Mesendoderm (in vitro differentiated cells): ENCODE measurements at regions not wholly inside any gene's neighbourhood (a gene's known extent, or its start where the extent isn't known, plus 50 kb on each side); places are given as distances from the start of the nearest gene placed in this dataset.
"Not testable (repeated sequence)": the region's sequence is repeated elsewhere in the genome, so short reads cannot be mapped to it uniquely, and the experiment has no call there.

Source experiments
- DNase-seq: peaks from one replicate; pipeline ENCODE4 v3.0.0; 2013
- H2AK5ac ChIP-seq: 2 replicates; pipeline ENCODE4 v1.6.1; 2013; ENCODE audit warnings: low read length, inconsistent platforms
- H2BK120ac ChIP-seq: 2 replicates; pipeline ENCODE4 v1.6.1; 2013; ENCODE audit warnings: low read depth, mild to moderate bottlenecking, low read length, moderate library complexity, mixed read lengths
- H2BK15ac ChIP-seq: replicated peaks from 2 replicates; pipeline ENCODE4 v1.6.1; 2013; ENCODE audit warnings: low read depth, mild to moderate bottlenecking, moderate library complexity
- H2BK5ac ChIP-seq: 2 replicates; pipeline ENCODE4 v1.6.1; 2013; ENCODE audit warnings: low read length, inconsistent platforms
- H3K18ac ChIP-seq: 2 replicates; pipeline ENCODE4 v1.6.1; 2013; ENCODE audit warnings: mild to moderate bottlenecking, low read length, mixed read lengths
- H3K23ac ChIP-seq: one replicate; pipeline ENCODE4 v1.6.1; 2013; ENCODE audit warnings: low read length
- H3K27ac ChIP-seq: 2 replicates; pipeline ENCODE4 v1.5.1; 2013; ENCODE audit warnings: low read depth, mild to moderate bottlenecking, inconsistent platforms, low read length, moderate library complexity
- H3K27me3 ChIP-seq: 2 replicates; pipeline ENCODE4 v1.6.1; 2013; ENCODE audit warnings: low read length, control low read depth, mild to moderate bottlenecking, inconsistent platforms; ENCODE audit not compliant: insufficient read depth, poor library complexity
- H3K36me3 ChIP-seq: 2 replicates; pipeline ENCODE4 v1.6.1; 2013; ENCODE audit warnings: low read length, inconsistent platforms; ENCODE audit not compliant: control insufficient read depth, insufficient read depth
- H3K4ac ChIP-seq: one replicate; pipeline ENCODE4 v1.6.1; 2013; ENCODE audit warnings: low read depth, mild to moderate bottlenecking, low read length, moderate library complexity
- H3K4me1 ChIP-seq: 2 replicates; pipeline ENCODE4 v1.6.1; 2013; ENCODE audit warnings: low read depth, low read length, inconsistent platforms; ENCODE audit not compliant: control insufficient read depth
- H3K4me2 ChIP-seq: 2 replicates; pipeline ENCODE4 v1.6.1; 2013; ENCODE audit warnings: low read length
- H3K4me3 ChIP-seq: 2 replicates; pipeline ENCODE4 v1.5.1; 2013; ENCODE audit warnings: mild to moderate bottlenecking, low read length
- H3K56ac ChIP-seq: one replicate; pipeline ENCODE4 v1.6.1; 2013; ENCODE audit warnings: low read length
- H3K79me1 ChIP-seq: 2 replicates; pipeline ENCODE4 v1.6.1; 2013; ENCODE audit warnings: low read length, inconsistent platforms
- H3K79me2 ChIP-seq: 2 replicates; pipeline ENCODE4 v1.6.1; 2013; ENCODE audit warnings: mild to moderate bottlenecking, low read length; ENCODE audit not compliant: control insufficient read depth, insufficient read depth
- H3K9ac ChIP-seq: 2 replicates; pipeline ENCODE4 v1.6.1; 2013; ENCODE audit warnings: low read length, inconsistent platforms
- H4K5ac ChIP-seq: one replicate; pipeline ENCODE4 v1.6.1; 2013; ENCODE audit warnings: low read length
- H4K8ac ChIP-seq: one replicate; pipeline ENCODE4 v1.6.1; 2013; ENCODE audit warnings: low read depth, mild to moderate bottlenecking, control low read depth, low read length, moderate library complexity
- WGBS: extraction: QIAGEN DNeasy Blood & Tissue Kit; methylation state at CpG from one replicate; pipeline ENCODE4 v1.1.7; 2013; ENCODE audit warnings: low lambda C conversion rate, missing lambda C conversion rate; ENCODE audit not compliant: insufficient coverage; ENCODE audit errors: extremely low coverage; 5-methylcytosine and 5-hydroxymethylcytosine counted together

- Histone ChIP-seq H2AK5ac (no peak overlapping the region), H4K5ac (no peak overlapping the region), H2BK120ac (no peak overlapping the region), H2BK15ac (no peak overlapping the region), H2BK5ac (no peak overlapping the region), H3K27ac (no peak overlapping the region), H3K9ac (no peak overlapping the region), H3K36me3 (no peaks in the 10 kb centered on the region), H3K4me1 (peaks cover 2% of the 10 kb centered on the region), H3K79me2 (no peaks in the 10 kb centered on the region), H3K18ac (no peak overlapping the region), H3K4ac (no peak overlapping the region), H3K23ac (no peak overlapping the region), H3K4me2 (no peak overlapping the region), H3K4me3 (no peak overlapping the region), H3K79me1 (no peaks in the 10 kb centered on the region), H4K8ac (no peak overlapping the region), H3K56ac (no peak overlapping the region), H3K27me3 (no peaks in the 10 kb centered on the region)
- no CpG with 5 or more reads among the region's 4 CpGs for WGBS
- no peak for DNase-seq
Observed at GRCh38 chr4:148542922-148543623, 100.9 kb upstream of the NR3C2 start.

GRCh38 chr4:148540622-148541326 is 98.6 kb upstream of the NR3C2 start:
- H2AK5ac ChIP-seq = no peak overlapping the region
- no peak overlapping the region for H2BK5ac ChIP-seq
- H2BK15ac ChIP-seq = no peak overlapping the region
- H2BK120ac ChIP-seq = no peak overlapping the region
- no peak for DNase-seq
- peaks cover 2% of the 10 kb centered on the region for H3K4me1 ChIP-seq
- H4K5ac ChIP-seq = no peak overlapping the region
- no peaks in the 10 kb centered on the region for H3K36me3 ChIP-seq
- H3K27ac ChIP-seq = no peak overlapping the region
- no peak overlapping the region for H4K8ac ChIP-seq
- no peak overlapping the region for H3K23ac ChIP-seq
- H3K18ac ChIP-seq = no peak overlapping the region
- no peak overlapping the region for H3K4me2 ChIP-seq
- WGBS = no CpG with 5 or more reads among the region's 4 CpGs
- H3K79me1 ChIP-seq = no peaks in the 10 kb centered on the region
- H3K79me2 ChIP-seq = no peaks in the 10 kb centered on the region
- H3K9ac ChIP-seq = no peak overlapping the region
- no peak overlapping the region for H3K4me3 ChIP-seq
- H3K4ac ChIP-seq = no peak overlapping the region
- no peaks in the 10 kb centered on the region for H3K27me3 ChIP-seq
- no peak overlapping the region for H3K56ac ChIP-seq

- H3K23ac ChIP-seq = no peak overlapping the region
- no peak overlapping the region for H3K9ac ChIP-seq
- H3K27me3 ChIP-seq = no peaks in the 10 kb centered on the region
- DNase-seq = peak; percentile 69
- H3K36me3 ChIP-seq = no peaks in the 10 kb centered on the region
- no peak overlapping the region for H3K18ac ChIP-seq
- H3K4me3 ChIP-seq = no peak overlapping the region
- no peak overlapping the region for H4K8ac ChIP-seq
- no peak overlapping the region for H2BK5ac ChIP-seq
- no peaks in the 10 kb centered on the region for H3K79me1 ChIP-seq
- H2BK15ac ChIP-seq = no peak overlapping the region
- H2BK120ac ChIP-seq = no peak overlapping the region
- no peaks in the 10 kb centered on the region for H3K79me2 ChIP-seq
- H2AK5ac ChIP-seq = no peak overlapping the region
- H3K4ac ChIP-seq = no peak overlapping the region
- no CpG with 5 or more reads among the region's 3 CpGs for WGBS
- H3K4me1 ChIP-seq = peaks cover 2% of the 10 kb centered on the region
- H3K27ac ChIP-seq = no peak overlapping the region
- no peak overlapping the region for H4K5ac ChIP-seq
- no peak overlapping the region for H3K56ac ChIP-seq
- no peak overlapping the region for H3K4me2 ChIP-seq
Observed at GRCh38 chr4:148539387-148539786, 97.2 kb upstream of the NR3C2 start.

GRCh38 chr4:148533851-148534250 is 91.6 kb upstream of the NR3C2 start:
- not testable (repeated sequence) for H3K4ac ChIP-seq, H3K36me3 ChIP-seq, H2BK5ac ChIP-seq, H4K8ac ChIP-seq, H2BK15ac ChIP-seq, H3K79me2 ChIP-seq, H3K23ac ChIP-seq, H3K27me3 ChIP-seq, H3K79me1 ChIP-seq, H3K27ac ChIP-seq, H3K4me1 ChIP-seq, H2BK120ac ChIP-seq, H3K9ac ChIP-seq, H3K18ac ChIP-seq, H3K56ac ChIP-seq, H3K4me3 ChIP-seq, H2AK5ac ChIP-seq, DNase-seq, H4K5ac ChIP-seq, H3K4me2 ChIP-seq
- WGBS = no CpG with 5 or more reads among the region's 1 CpG

- H2BK5ac ChIP-seq = no peak overlapping the region
- no peak overlapping the region for H3K23ac ChIP-seq
- H2BK120ac ChIP-seq = no peak overlapping the region
- no peak overlapping the region for H4K8ac ChIP-seq
- H3K56ac ChIP-seq = no peak overlapping the region
- no peak overlapping the region for H3K9ac ChIP-seq
- H3K4me2 ChIP-seq = no peak overlapping the region
- no peak overlapping the region for H2AK5ac ChIP-seq
- no peaks in the 10 kb centered on the region for H3K36me3 ChIP-seq
- no peak overlapping the region for H2BK15ac ChIP-seq
- no peak overlapping the region for H3K4me3 ChIP-seq
- no peak overlapping the region for H3K27ac ChIP-seq
- H3K79me2 ChIP-seq = no peaks in the 10 kb centered on the region
- H4K5ac ChIP-seq = no peak overlapping the region
- no peaks in the 10 kb centered on the region for H3K79me1 ChIP-seq
- H3K18ac ChIP-seq = no peak overlapping the region
- no peak overlapping the region for H3K4ac ChIP-seq
- H3K27me3 ChIP-seq = no peaks in the 10 kb centered on the region
- no peaks in the 10 kb centered on the region for H3K4me1 ChIP-seq
- no peak for DNase-seq
Observed at GRCh38 chr4:148530114-148530513, 87.9 kb upstream of the NR3C2 start.

- Histone ChIP-seq H3K4ac (no peak overlapping the region), H3K27me3 (no peaks in the 10 kb centered on the region), H3K4me3 (no peak overlapping the region), H3K18ac (no peak overlapping the region), H2BK120ac (no peak overlapping the region), H3K27ac (no peak overlapping the region), H4K8ac (no peak overlapping the region), H2BK15ac (no peak overlapping the region), H2BK5ac (no peak overlapping the region), H3K79me1 (no peaks in the 10 kb centered on the region), H4K5ac (no peak overlapping the region), H3K79me2 (no peaks in the 10 kb centered on the region), H3K36me3 (no peaks in the 10 kb centered on the region), H3K4me1 (no peaks in the 10 kb centered on the region), H2AK5ac (no peak overlapping the region), H3K23ac (no peak overlapping the region), H3K9ac (no peak overlapping the region), H3K56ac (no peak overlapping the region), H3K4me2 (no peak overlapping the region)
- DNase-seq = no peak
Observed at GRCh38 chr4:148527571-148527970, 85.4 kb upstream of the NR3C2 start.
